ENCODE measurements at regions not wholly inside any gene's neighbourhood (a gene's known extent, or its start where the extent isn't known, plus 50 kb on each side); places are given as distances from the start of the nearest gene placed in this dataset.

DNA sequence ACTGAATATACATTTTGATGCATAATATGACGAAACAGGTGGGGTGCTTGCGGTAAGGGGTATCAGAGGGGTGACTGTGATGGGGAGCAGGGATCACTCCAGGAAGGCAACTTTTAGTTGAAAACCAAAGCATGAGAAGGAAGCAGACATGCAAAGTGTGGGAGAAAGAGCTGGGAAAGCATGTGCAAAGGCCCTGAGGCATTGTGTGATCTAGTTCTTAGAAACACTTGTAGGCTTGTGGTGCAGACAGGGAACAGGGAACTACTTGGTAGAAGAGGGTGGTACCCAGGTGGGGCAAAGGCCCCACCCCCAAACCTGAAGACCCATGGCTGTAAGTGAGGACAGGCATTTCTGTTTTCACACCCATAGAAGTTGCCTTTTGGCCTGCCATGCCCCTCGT lies 459.9 kb upstream of the EEF2KMT start:
- DNase-seq = no peak

GRCh38 chr16:5556158-5556810 lies 458.7 kb upstream of the EEF2KMT start:
- DNase-seq = no peak

- DNase-seq = no peak
Observed at GRCh38 chr16:5551909-5552308, 454.3 kb upstream of the EEF2KMT start.

DNA sequence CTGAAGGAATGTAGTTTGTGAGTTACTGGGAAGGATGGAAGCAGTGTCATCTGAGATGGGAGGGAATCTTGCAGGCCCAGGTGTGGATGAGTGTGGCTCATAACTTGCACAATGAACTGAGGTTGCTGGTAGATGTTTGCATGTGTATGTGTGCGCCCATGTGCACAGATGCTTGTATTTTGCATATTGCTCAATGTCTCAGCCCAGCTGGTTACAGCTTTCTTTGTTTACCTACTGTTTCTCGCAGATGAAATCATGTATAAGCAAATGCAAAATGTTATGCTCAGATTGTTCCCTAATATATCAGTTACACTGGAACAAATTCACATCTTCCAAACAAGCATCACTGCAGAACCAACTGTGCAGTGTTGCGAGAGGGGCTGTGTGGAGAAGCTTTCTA lies 452.2 kb upstream of the EEF2KMT start:
- no peak for DNase-seq

GRCh38 chr16:5541356-5541755 lies 443.8 kb upstream of the EEF2KMT start:
- no peak for DNase-seq

DNA sequence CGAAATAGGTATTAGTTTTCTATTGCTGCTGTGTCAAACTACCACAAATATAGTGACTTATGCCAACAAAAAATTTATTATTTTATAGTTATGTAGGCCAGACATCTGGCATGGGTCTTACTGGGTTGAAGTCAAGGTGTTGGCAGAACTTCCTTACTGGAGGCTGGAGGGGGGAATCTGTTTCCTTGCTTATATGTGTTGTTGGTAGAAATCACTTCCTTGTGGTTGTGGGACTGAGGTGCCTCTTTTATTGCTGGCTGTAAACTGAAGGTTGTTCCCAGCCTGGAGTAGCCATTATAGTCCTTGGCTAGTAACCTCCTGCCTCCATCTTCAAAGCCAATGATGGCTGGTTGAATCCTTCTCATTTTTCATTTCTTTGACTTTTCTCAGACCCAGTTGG lies 439.8 kb upstream of the EEF2KMT start:
- no peak for DNase-seq

DNA sequence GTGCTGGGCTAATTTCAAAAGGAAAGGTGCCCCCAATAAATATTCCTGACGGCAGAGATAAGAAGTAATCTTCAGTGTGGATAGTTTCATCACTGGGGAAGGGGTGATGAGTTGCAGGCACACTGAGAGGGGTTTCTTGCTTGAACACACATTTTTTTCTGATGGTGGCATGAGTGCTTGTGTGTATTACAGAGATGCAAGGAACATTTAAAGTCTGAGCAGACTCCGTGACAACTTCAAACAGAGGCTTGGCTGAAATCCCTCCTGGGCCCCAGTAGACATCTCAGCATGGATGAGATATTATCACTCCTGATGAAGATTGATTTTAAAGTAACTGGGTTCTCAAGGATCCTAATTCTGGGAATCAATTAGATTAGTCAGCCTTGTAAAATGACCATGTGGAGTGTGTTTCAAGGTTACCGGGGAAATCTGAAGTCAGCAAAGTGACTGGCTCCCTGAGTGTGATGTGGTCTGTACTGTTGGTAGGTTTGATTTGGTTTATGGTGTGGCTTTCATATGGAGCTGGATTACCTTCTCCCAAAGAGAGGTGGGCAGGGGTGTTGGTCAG lies 435.8 kb upstream of the EEF2KMT start:
- DNase-seq = no peak

GRCh38 chr16:5527817-5528216 lies 430.2 kb upstream of the EEF2KMT start:
- no peak for DNase-seq

- no peak for DNase-seq
Observed at GRCh38 chr16:5526826-5527225, 429.2 kb upstream of the EEF2KMT start.

DNA sequence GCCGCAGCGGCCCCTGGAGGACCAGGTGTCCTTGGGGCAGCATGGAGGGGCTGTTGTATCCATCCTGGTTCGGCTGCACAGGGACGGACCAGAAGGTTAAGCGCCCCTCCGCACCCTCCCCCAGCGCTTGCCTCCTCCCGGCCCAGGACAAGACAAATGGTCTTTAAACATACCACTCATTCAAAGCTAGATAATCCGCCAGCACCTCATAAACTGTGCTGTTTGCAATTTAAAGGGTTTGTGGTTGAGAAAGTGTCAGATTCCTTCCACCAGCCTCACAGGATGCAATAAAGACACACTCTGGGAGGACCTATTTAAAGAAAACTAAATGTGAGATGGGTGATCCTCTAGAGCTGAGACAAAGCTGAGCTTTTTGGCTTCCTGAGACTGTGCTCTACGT lies 426.2 kb upstream of the EEF2KMT start:
- DNase-seq = no peak

DNA sequence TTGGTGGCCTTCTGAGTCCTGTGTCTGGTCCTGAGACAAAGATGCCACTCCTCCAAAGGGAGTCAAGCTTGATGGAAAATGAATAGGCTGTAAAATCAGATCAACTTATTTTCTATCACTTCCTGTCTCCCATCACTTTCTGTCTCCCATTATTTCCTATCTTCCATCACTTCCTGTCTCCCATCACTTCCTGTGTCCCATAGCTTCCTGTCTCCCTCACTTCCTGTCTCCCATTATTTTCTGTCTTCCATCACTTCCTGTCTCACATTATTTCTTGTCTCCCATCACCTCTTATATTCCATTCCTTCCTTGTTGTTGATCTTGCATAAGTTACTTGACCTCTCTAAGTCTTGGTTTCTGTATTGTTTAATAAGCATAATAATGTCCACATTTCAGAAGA lies 418.5 kb upstream of the EEF2KMT start:
- DNase-seq = no peak

- DNase-seq = no peak
Observed at GRCh38 chr16:5512014-5512413, 414.4 kb upstream of the EEF2KMT start.

- DNase-seq = no peak
Observed at GRCh38 chr16:5510819-5511370, 413.3 kb upstream of the EEF2KMT start.

GRCh38 chr16:5509794-5510193 lies 412.2 kb upstream of the EEF2KMT start:
- DNase-seq = no peak

- DNase-seq = no peak
Observed at GRCh38 chr16:5509336-5509735, 411.7 kb upstream of the EEF2KMT start.

DNA sequence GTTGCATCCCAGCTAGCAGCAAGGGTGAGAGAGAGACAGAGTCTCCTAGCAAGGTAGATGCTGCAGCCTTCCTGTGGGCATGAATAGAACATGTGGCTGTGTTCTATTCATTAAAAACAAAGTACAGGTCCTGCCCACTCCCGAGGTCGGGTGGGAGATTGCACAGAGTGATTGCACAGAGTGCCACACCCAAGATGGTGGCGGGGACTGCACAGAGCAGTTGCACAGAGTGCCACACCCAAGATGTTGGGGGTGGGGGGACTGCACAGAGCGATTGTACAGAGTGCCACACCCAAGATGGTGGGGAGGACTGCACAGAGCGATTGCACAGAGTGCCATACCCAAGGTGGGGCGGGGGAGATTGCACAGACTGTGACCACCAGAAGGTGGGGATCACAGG lies 410.8 kb upstream of the EEF2KMT start:
- DNase-seq = no peak

DNA sequence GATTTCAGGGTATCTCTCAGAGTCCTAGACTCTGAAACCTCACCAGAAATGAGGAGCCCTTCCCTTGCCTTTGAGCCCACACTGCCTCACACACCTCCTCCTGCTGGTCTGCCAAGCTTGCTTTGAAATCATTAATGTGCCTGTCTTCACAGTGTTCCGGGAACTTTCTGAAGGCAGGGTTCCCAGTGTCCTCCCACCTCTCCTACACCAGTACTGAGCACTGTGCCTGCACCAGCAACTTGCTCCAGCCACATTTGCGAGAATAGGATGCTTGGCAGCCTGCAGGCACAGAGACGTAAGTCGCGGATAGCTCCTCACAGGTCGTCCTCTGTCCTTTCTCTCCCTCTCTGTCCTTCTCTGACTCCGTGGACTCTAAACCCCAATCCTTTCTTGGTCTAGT lies 408.4 kb upstream of the EEF2KMT start:
- DNase-seq = no peak

GRCh38 chr16:5505091-5505887 lies 407.7 kb upstream of the EEF2KMT start:
- DNase-seq = no peak

DNA sequence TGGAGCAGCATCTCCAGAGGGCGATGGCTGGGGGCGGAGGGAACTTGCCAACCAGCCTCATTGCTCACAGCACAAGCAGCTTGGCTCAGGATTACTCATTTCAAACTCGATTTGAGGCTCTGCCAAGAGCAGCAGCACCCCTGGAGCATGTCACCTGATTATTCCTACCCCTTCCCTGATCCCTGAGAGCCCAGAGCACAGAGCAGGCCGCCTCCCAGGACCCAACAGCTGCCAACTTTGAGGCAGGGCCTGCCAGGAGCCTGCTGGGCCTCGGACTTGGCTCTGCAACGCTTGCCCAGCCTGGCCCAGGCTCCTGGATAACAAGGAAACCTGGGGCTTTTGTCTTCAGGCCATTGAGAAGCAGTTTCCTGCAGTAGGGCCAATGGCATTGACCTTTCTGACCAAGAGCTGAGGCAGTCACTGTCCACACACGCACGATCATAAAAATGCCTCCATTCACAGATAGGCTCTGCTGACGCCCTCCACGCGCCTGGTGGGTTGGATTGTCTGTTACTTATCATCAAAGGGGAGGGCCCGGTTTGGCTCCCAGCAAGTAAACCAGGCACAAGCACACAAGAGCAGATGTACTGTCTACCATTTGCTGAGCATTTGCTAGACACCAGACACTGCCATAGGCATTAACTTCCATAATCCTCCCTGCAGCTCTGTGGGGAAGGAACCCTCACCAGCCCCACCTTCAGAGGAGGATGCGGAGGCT lies 406.6 kb upstream of the EEF2KMT start:
- no peak for DNase-seq

- DNase-seq = no peak
Observed at GRCh38 chr16:5502944-5503343, 405.3 kb upstream of the EEF2KMT start.

GRCh38 chr16:5502467-5502869 lies 404.9 kb upstream of the EEF2KMT start:
- DNase-seq = no peak

GRCh38 chr16:5500526-5500925 lies 402.9 kb upstream of the EEF2KMT start:
- DNase-seq = no peak

- DNase-seq = no peak
Observed at GRCh38 chr16:5498562-5498961, 401.0 kb upstream of the EEF2KMT start.
